Prostate gland (tissue), 1 donor: ENCODE measurements at regions not wholly inside any gene's neighbourhood (a gene's known extent, or its start where the extent isn't known, plus 50 kb on each side); places are given as distances from the start of the nearest gene placed in this dataset.

Experiments used
- POLR2A ChIP-seq: fragments of 450-650 bp; IDR thresholded peaks from one replicate; pipeline ENCODE4 v1.6.1; 2016; ENCODE audit warnings: antibody characterized with exemption, mild to moderate bottlenecking
- POLR2AphosphoS5 ChIP-seq: sonication (generic); formaldehyde crosslinking; IDR thresholded peaks from one replicate; pipeline ENCODE4 v1.6.1; 2017; ENCODE audit warnings: antibody characterized with exemption

- no peak for TF ChIP-seq POLR2A
- TF ChIP-seq POLR2AphosphoS5: no peak
These were observed 354.6 kb downstream of the PTPRU start for GRCh38 chr1:29590583-29591565.
